GM21528 (cell line): ENCODE measurements at regions not wholly inside any gene's neighbourhood (a gene's known extent, or its start where the extent isn't known, plus 50 kb on each side); places are given as distances from the start of the nearest gene placed in this dataset.

Experiments
- ATAC-seq: cut with Tn5 transposase; IDR thresholded peaks from one replicate; pipeline ENCODE4 v1.9.1; 2021; ENCODE audit warnings: mild to moderate bottlenecking, moderate library complexity; ENCODE audit not compliant: unreplicated experiment, low FRiP score

- no peak for ATAC-seq
Observed at GRCh38 chr11:10909141-10909883, 51.5 kb upstream of the ZBED5 start.

DNA sequence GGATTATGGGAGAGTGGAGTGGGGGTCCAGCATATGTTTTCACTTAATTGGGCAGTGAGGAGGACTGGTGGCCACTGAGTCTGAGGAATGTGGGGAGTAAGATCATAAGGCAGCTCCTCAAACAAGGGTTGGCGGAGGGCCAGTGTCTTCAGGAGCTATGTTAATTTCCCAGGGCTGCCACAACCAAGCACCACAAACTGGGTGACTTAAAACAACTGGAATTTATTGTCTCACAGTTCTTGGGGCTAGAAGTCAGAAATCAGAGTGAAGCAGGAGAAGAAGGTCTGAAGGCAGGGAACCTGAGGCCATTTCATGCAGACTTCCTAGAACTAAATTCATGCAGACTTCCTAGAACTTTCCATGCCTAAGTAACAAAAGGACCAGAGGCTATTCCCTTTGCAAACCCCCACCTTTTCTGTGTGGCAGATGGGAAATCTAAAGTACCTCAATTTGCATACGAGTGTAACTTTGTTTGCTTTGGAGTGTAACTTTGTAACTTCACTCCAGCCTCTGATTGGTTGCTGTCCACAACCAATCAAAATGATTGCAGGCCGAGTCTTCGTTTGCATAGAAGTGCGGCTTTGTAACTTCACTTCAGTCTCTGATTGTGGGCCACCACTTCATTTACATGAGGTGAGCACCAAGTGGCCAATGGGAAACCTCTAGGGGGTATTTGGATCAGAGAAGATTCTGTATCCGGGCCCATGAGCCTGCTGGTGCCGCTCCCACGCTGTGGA, 50.5 kb upstream of the ZBED5 start:
- ATAC-seq: no peak
